ENCODE measurements at regions not wholly inside any gene's neighbourhood (a gene's known extent, or its start where the extent isn't known, plus 50 kb on each side); places are given as distances from the start of the nearest gene placed in this dataset.

DNA sequence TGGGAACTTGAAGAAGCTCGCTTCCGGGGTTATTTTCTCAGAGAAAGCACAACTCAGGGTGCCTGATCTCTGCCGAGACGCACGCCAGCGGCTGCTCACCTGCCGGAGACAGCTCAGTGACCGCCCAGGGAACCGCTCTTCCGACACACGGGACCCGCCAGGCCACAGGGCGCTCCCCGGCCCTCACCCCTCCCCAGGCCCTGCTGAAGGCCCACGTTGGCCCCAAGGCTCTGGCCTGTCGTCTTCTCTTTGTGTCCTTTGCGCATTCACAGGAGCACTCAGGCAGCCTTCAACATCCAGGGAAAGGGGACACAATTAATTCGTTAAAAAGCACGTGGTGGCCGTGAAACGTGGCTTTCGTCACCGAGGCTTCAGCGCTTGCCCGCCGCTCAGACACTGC lies 276.3 kb upstream of the SALL3 start:
- no peak overlapping the region for H2AFZ ChIP-seq (ENCODE audit: low read depth, low read length)

DNA sequence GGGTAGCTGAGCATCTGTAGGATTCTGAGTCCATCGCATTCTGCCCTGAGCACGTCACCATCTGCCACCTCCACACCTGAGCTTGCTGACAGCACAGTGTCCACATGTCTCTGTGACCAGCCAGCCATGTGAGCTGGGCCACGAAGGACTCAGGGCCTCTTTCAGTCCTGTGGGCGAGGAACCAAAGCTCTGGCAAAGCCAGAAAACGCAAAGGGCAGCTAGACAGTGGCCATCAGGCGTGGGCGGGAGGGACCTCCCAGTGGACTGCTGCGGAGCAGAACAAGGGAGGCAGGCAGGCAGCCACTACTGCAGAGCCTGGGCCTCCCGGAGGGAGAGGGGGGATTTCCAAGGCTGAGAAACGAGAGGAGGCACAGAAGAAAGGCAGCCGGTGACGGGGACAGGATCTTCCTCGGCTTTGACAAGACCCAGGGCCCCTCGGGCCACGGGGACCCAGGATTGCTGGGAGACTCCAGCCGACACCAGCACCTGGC lies 274.6 kb upstream of the SALL3 start:
- H3K4me1 ChIP-seq (ENCODE audit: low read length) = no peaks in the 10 kb centered on the region
- peaks cover 7% of the 10 kb centered on the region; the same call in 1 of the 2 replicates for H3K9me3 ChIP-seq (ENCODE audit: insufficient read depth, low read length)
- H3K4me2 ChIP-seq (ENCODE audit: low read length) = no peak overlapping the region
- H3K4me3 ChIP-seq (ENCODE audit: low read length) = no peak overlapping the region
- no peaks in the 10 kb centered on the region for H4K20me1 ChIP-seq (ENCODE audit: insufficient read depth, low read length)
- no peaks in the 10 kb centered on the region for H3K36me3 ChIP-seq (replicated peaks; ENCODE audit: low read depth, low read length)
- no peak overlapping the region for H3K9ac ChIP-seq (ENCODE audit: low read length)
- H3K27me3 ChIP-seq (ENCODE audit: low read depth, low read length) = no peaks in the 10 kb centered on the region
- TF ChIP-seq EZH2phosphoT487 (IDR thresholded peaks at IDR 0.05; ENCODE audit: low read depth) (no peak), CTCF (IDR thresholded peaks at IDR 0.05; ENCODE audit: low read depth, low read length) (no peak)
- no peak overlapping the region for H3K27ac ChIP-seq (ENCODE audit: low read length)
- H2AFZ ChIP-seq (ENCODE audit: low read depth, low read length) = no peak overlapping the region
- no peaks in the 10 kb centered on the region for H3K79me2 ChIP-seq (ENCODE audit: low read length)

More for the DNA sequence above, 276.3 kb upstream of the SALL3 start:
- Histone ChIP-seq H3K4me1 (ENCODE audit: low read length) (no peaks in the 10 kb centered on the region), H3K4me2 (ENCODE audit: low read length) (no peak overlapping the region), H3K27ac (ENCODE audit: low read length) (no peak overlapping the region), H3K79me2 (ENCODE audit: low read length) (no peaks in the 10 kb centered on the region), H3K9ac (ENCODE audit: low read length) (no peak overlapping the region), H3K4me3 (ENCODE audit: low read length) (no peak overlapping the region), H3K36me3 (replicated peaks; ENCODE audit: low read depth, low read length) (no peaks in the 10 kb centered on the region), H4K20me1 (ENCODE audit: insufficient read depth, low read length) (no peaks in the 10 kb centered on the region), H3K9me3 (ENCODE audit: insufficient read depth, low read length) (peaks cover 4% of the 10 kb centered on the region; the same call in 1 of the 2 replicates), H3K27me3 (ENCODE audit: low read depth, low read length) (no peaks in the 10 kb centered on the region)
- TF ChIP-seq CTCF (IDR thresholded peaks at IDR 0.05; ENCODE audit: low read depth, low read length) = no peak
- no peak for TF ChIP-seq EZH2phosphoT487 (IDR thresholded peaks at IDR 0.05; ENCODE audit: low read depth)

DNA sequence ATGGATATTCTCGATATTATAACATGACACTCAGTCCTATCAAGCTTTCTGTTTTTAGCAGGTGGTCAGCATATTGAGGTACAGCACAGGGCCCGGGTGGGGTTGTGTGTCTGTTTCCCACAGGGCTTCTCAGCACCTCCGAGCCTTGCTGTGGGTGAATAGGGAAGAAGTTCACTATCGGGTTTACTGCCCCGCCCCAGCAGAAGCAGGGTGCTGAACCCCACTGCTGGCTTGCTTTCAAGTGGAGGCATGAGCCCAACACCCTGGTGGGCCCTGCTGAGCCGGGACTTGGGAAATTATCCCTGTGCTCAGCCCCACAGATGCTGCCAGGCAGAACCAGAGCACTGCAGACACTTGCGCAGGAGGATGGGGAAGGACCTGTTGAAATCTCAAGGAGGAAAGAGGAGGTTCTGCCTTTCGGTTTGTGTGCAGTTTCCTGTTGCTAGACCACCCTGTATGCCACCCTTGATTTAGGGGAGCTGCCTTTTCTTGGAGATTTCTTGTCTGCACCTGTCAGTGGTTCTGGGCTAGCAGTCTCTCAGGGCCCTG lies 270.3 kb upstream of the SALL3 start:
- Histone ChIP-seq H2AFZ (ENCODE audit: low read depth, low read length) (no peak overlapping the region), H3K9me3 (ENCODE audit: insufficient read depth, low read length) (peaks cover 7% of the 10 kb centered on the region; the same call in 1 of the 2 replicates), H4K20me1 (ENCODE audit: insufficient read depth, low read length) (no peaks in the 10 kb centered on the region), H3K36me3 (replicated peaks; ENCODE audit: low read depth, low read length) (no peaks in the 10 kb centered on the region), H3K4me3 (ENCODE audit: low read length) (no peak overlapping the region), H3K79me2 (ENCODE audit: low read length) (no peaks in the 10 kb centered on the region), H3K9ac (ENCODE audit: low read length) (no peak overlapping the region), H3K4me1 (ENCODE audit: low read length) (no peaks in the 10 kb centered on the region), H3K27ac (ENCODE audit: low read length) (no peak overlapping the region), H3K4me2 (ENCODE audit: low read length) (no peak overlapping the region), H3K27me3 (ENCODE audit: low read depth, low read length) (no peaks in the 10 kb centered on the region)
- TF ChIP-seq CTCF (IDR thresholded peaks at IDR 0.05; ENCODE audit: low read depth, low read length) = no peak
- no peak for TF ChIP-seq EZH2phosphoT487 (IDR thresholded peaks at IDR 0.05; ENCODE audit: low read depth)

GRCh38 chr18:78711316-78711715 lies 268.3 kb upstream of the SALL3 start:
- no peaks in the 10 kb centered on the region for H3K4me1 ChIP-seq (ENCODE audit: low read length)
- no peak overlapping the region for H3K4me2 ChIP-seq (ENCODE audit: low read length)
- no peak overlapping the region for H3K27ac ChIP-seq (ENCODE audit: low read length)
- no peaks in the 10 kb centered on the region for H4K20me1 ChIP-seq (ENCODE audit: insufficient read depth, low read length)
- no peaks in the 10 kb centered on the region for H3K27me3 ChIP-seq (ENCODE audit: low read depth, low read length)
- TF ChIP-seq EZH2phosphoT487 (IDR thresholded peaks at IDR 0.05; ENCODE audit: low read depth) = no peak
- TF ChIP-seq CTCF (IDR thresholded peaks at IDR 0.05; ENCODE audit: low read depth, low read length) = no peak
- H2AFZ ChIP-seq (ENCODE audit: low read depth, low read length) = no peak overlapping the region
- no peak overlapping the region for H3K9ac ChIP-seq (ENCODE audit: low read length)
- no peaks in the 10 kb centered on the region for H3K36me3 ChIP-seq (replicated peaks; ENCODE audit: low read depth, low read length)
- H3K79me2 ChIP-seq (ENCODE audit: low read length) = no peaks in the 10 kb centered on the region
- H3K9me3 ChIP-seq (ENCODE audit: insufficient read depth, low read length) = peaks cover 7% of the 10 kb centered on the region; the same call in 1 of the 2 replicates
- H3K4me3 ChIP-seq (ENCODE audit: low read length) = no peak overlapping the region
